ENCODE measurements at regions not wholly inside any gene's neighbourhood (a gene's known extent, or its start where the extent isn't known, plus 50 kb on each side); places are given as distances from the start of the nearest gene placed in this dataset.
"Not testable (repeated sequence)": the region's sequence is repeated elsewhere in the genome, so short reads cannot be mapped to it uniquely, and the experiment has no call there.

DNA sequence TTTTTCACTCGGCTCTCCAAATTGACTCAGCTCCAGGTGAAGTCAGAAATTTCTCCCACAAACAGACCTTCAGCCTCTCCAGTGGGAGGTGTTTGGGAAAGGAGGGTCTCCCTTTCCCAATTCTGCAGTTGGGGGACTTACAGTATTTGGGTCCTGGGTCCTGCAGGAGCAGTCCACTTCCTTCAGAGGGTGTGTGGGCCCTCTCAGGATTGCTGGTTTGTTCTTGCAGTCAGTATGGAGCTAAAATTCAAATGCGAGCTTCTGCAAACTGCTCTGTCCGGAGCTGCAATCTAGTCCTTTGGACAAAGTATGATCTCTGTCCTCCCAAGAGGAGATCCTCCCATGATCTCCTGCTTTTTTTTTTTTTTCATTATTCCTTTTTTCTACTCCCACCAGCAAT lies 87.9 kb upstream of the MSTN start:
- FAIRE-seq, result no peak

DNA sequence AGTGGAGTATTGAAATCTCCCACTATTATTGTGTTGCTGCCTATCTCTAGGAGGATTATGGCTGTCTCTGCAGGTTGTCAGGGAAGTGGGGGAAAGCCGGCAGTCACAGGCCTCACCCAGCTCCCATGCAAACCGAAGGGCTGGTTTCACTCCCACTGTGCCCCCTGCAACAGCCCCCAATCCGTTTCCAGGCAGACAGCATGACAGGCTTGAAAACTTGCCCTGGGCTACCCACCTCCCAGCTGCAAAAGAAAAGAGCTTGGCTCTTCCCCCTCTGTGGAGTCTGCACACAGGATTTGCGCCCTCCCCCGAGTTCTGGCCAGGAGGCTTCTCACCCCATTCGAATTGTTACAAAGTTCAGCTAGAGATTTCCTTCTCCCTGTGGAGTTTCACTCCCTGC lies 87.4 kb upstream of the MSTN start:
- FAIRE-seq, result no peak

GRCh38 chr2:190149200-190149599 lies 86.7 kb upstream of the MSTN start:
- no peak for FAIRE-seq

GRCh38 chr2:190146109-190146508 lies 83.6 kb upstream of the MSTN start:
- FAIRE-seq, result not testable (repeated sequence)

GRCh38 chr2:190140474-190140873 lies 77.9 kb upstream of the MSTN start:
- not testable (repeated sequence) for FAIRE-seq

GRCh38 chr2:190139371-190139770 lies 76.8 kb upstream of the MSTN start:
- FAIRE-seq, result no peak

GRCh38 chr2:190138032-190138431 lies 75.5 kb upstream of the MSTN start:
- no peak for FAIRE-seq

- FAIRE-seq, result no peak
These were observed 75.0 kb upstream of the MSTN start for GRCh38 chr2:190137561-190137960.

DNA sequence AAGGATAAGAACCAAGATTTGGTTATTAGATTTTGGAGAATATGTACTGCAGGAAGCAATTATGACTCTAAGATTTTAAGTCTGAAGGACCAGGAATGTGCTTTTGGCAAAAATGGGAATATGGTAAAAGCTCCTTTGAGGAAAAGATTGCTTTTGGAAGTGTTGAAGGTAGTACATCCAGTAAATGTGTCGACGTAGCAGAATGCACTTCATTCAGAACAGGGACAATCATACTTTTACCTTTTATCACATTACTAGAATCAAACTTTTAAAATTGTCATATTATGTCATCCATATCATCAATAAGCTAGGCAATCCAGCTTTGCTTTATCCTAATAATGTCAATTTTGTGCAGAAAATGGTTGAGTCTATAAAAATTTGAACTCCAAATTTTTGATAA lies 74.3 kb upstream of the MSTN start:
- no peak for FAIRE-seq

DNA sequence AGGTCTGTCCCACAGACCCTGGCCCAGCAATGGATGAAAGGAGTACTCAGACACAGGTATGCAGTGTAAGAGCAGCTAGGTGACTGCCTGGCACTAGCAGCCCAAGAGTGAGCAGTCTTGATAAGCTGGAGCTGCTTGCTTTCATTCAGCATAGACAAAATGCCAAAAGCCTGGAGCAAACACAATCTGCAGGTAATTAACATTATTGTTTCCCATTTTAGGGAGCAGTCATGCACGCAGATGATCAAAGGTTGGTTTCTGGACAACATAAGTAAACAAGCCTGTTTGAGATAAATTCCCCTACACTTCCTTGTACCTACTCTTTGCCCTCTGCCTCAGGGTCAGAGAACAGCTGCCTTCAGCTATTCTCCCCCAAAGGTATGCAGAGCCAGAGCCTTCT lies 73.7 kb upstream of the MSTN start:
- no peak for FAIRE-seq

GRCh38 chr2:190129421-190130199 lies 67.1 kb upstream of the MSTN start:
- no peak for FAIRE-seq

DNA sequence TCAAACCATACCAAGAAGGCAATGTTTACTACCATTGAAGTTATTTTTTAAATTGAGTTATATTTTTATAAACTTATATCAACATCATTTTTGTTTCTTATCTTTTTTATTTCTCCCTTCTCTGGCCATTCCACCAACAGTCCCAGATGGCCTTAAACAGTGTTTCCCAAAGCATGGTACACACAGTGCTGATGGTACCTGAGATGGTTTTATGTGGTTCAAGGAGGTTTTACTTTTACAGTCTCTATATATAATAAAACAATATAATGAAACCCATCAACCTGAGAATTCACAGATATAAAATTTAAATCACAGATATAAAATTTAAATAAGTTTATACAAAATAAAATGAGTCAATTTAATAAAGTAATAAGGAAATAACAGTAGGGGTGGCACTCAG lies 65.1 kb upstream of the MSTN start:
- FAIRE-seq, result peak; percentile 93

- FAIRE-seq, result no peak
These were observed 64.3 kb upstream of the MSTN start for GRCh38 chr2:190126798-190127197.

- no peak for FAIRE-seq
These were observed 61.4 kb upstream of the MSTN start for GRCh38 chr2:190123956-190124355.

- no peak for FAIRE-seq
These were observed 59.4 kb upstream of the MSTN start for GRCh38 chr2:190121971-190122370.

GRCh38 chr2:190121305-190121704 lies 58.8 kb upstream of the MSTN start:
- no peak for FAIRE-seq

- no peak for FAIRE-seq
These were observed 57.5 kb upstream of the MSTN start for GRCh38 chr2:190119923-190120590.

- no peak for FAIRE-seq
These were observed 56.7 kb upstream of the MSTN start for GRCh38 chr2:190119257-190119656.

DNA sequence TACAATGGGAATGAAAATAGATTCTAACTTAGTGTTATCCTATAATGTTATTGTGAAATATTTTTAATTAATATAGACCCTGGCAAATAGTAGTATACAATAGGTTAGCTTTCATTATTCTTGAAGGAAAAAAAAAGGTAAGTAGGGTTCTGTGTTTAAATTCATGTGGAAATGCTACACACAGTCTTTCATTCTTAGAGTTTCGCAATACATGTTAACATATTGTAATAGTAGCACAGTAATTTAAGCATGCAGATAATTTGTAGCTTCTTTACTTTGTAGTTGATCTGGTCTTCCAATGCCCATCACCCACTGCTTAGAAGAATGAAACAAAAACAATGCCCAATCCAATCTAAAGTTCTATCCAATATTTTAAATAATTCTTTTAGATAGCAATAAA lies 54.8 kb upstream of the MSTN start:
- FAIRE-seq, result no peak

GRCh38 chr2:190113000-190113399 lies 50.5 kb upstream of the MSTN start:
- peak; percentile 5 for FAIRE-seq
